GM10248 (cell line): ENCODE measurements at regions not wholly inside any gene's neighbourhood (a gene's known extent, or its start where the extent isn't known, plus 50 kb on each side); places are given as distances from the start of the nearest gene placed in this dataset.

Experiments used
- CTCF ChIA-PET: fragments of 300-600 bp; sonication (Branson Sonifier 250); formaldehyde crosslinking; extraction: SDS; loops from one replicate; lab custom pipeline; 2021; ENCODE audit warnings: antibody characterized with exemption; lab: Yijun Ruan, JAX
- POLR2A ChIA-PET: fragments of 350-650 bp; sonication (Branson Sonifier 250); formaldehyde crosslinking; extraction: SDS; loops from one replicate; lab custom pipeline; 2020; ENCODE audit warnings: antibody characterized with exemption; lab: Yijun Ruan, JAX
- DNase-seq: peaks from one replicate; pipeline ENCODE4 v3.0.0; 2012; ENCODE audit errors: extremely low spot score
- TF ChIP-seq, protein P1 (sequence below): IDR thresholded peaks from 2 replicates; pipeline ENCODE4 v1.5.1; 2012; ENCODE audit warnings: mild to moderate bottlenecking, low read depth; ENCODE audit errors: extremely low read depth, missing control alignments, control extremely low read depth

DNA sequence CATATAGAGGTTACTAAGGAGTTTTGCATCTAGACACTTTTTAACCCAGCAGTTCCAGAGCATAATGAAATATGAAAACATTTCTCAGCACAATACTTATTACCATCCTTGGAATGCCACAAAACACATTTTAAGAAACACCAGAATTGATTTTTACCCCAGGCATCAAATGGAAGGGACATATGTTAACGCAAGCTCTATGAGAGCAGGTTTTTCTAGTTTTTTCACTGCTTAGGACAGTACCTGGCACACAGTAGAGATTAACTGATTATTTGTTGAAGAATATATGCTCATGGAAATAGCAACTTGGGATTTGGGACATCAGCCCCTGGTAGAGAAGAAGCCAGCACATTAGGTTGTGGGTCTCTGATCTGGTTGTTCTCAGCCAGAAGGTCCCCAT lies 67.0 kb upstream of the ARID5B start:
- POLR2A ChIA-PET: no interaction called here
- TF ChIP-seq, protein P1, sequence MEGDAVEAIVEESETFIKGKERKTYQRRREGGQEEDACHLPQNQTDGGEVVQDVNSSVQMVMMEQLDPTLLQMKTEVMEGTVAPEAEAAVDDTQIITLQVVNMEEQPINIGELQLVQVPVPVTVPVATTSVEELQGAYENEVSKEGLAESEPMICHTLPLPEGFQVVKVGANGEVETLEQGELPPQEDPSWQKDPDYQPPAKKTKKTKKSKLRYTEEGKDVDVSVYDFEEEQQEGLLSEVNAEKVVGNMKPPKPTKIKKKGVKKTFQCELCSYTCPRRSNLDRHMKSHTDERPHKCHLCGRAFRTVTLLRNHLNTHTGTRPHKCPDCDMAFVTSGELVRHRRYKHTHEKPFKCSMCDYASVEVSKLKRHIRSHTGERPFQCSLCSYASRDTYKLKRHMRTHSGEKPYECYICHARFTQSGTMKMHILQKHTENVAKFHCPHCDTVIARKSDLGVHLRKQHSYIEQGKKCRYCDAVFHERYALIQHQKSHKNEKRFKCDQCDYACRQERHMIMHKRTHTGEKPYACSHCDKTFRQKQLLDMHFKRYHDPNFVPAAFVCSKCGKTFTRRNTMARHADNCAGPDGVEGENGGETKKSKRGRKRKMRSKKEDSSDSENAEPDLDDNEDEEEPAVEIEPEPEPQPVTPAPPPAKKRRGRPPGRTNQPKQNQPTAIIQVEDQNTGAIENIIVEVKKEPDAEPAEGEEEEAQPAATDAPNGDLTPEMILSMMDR: no peak
- DNase-seq: no peak
- CTCF ChIA-PET: interaction anchor here (1.1 to 2.4 kb wide), 3 partner anchors 11 to 83 kb away, joined by 3 to 21 read pairs (median 3); no protein-coding TSS in a partner anchor

DNA sequence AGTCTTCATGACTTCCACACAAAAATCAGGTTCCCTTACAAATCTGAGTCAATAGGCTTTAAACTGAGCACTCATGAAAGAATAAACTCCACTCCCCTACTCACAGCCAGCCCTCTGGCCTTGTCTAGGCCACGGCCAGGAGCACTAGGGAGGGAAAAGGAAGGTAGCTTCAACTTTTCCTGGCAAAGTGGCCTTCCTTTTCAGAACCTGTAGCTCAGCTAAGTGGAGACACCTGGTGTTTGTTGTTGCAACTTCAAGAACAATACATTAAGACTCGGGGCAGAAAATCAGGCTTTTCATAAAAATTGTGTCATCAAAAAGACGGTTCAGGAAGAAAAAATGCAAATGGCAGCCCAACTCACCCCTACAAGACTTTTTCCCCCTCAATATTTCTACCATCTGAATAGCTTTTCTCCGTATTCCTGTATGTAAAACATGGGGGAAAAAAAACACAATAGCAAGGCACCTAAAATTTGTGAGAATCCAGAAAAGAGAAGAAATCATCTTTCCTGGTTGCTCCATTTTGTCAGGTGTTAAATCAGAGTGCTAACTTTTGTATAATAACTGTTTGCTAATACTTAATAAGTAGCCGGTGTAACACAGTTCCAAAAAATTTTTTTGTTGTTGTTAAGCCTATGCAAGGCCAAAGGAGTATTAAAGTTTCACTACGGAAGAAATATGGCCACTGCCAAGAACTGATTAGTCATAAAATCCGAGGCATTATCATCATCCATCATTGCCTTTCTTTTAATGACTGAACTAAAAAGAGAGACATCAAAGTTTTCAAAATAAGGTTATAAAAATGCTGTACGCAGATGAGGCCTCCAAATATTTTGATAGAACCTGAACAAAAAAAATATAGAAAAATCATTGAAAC lies 66.2 kb upstream of the ARID5B start:
- ChIA-PET POLR2A (no interaction called here), CTCF (interaction anchor here (1.1 to 2.4 kb wide), 3 partner anchors 10 to 84 kb away, joined by 3 to 21 read pairs (median 3); no protein-coding TSS in a partner anchor)
- DNase-seq: no peak
- TF ChIP-seq, protein P1: peak; percentile 15

DNA sequence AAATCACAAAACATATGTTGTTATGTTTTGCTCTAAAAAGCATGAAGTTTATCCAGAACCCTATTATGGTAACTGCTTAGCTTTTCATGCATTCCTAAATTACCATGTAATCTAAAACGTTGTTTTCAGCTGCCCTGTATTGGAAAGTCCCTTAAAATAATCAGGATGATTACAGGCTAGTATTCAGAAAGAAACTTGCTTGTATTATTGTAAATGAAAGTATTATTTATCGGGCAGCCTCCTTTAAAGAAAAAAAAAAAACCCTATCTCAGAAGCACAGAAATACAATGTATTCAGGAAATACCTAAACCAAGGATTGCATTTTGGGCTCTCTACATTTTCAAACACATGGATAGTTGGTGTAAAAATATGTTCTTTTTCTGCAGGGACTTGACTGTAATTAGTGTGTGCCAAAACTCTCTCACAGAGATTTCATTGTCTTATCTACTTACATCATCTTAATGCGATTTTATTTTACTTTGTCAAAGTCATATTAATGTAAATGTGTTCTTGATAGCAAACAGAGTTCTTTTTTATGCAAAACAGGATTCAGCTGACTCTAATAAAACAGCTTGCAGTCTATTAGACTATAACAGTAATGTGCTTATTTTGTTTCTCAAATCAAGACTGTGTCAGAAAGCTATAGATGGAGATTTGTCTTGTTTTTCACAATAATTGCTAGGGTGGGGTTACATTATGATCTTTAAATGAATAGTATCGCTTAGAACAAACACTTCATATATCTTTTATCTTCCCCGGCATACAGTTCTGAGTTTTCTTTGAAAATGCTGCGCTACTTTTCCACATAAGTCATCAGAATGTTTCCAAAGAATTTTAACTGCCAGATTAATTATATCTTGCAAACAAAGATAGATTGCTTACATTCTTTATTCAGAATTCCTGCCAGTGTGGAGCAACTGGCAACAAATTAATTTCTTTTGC lies 65.3 kb upstream of the ARID5B start:
- ChIA-PET POLR2A (no interaction called here), CTCF (interaction anchor here (0.7 to 2.4 kb wide), 4 partner anchors 15 to 85 kb away, joined by 3 to 21 read pairs (median 4); no protein-coding TSS in a partner anchor)
- TF ChIP-seq, protein P1: no peak
- DNase-seq: no peak

DNA sequence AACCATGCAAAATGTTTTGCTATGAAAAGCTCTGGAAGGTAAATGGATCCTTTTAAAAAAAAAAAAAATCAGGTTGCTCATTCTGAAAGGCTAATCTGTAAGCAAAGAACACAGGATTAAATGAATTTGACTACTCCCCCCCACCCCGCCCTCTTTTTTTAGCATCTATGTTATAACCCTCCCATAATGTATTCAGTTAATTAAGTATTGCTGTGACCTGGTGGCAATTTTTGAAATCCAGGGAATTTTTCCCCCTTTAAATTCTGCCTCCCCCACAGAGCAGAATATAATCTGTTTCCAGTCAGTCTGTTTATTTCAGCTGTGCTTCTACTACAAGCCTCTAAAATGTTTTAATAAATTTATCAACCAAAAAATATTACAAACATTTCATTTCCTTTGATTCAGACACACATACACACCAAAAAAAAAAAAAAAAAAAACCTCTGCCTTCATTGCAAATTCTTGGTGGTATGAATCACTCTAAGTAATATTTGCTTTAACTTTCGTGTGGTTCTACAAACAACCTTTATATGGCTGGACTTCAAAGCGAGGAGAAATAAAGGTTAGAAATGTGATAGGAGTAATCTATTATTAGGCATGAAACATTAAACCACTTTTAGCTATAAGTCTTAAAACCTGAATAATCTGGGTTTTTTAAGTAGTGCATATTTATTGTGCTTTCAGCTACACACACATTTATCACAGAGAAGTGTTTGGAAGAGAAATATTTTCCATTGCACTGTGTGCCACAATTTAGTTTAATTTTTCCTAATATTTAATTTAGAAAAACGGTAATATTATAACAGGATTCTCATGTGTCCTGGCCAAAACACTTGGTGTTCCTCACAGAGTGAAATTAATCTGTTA lies 64.4 kb upstream of the ARID5B start:
- POLR2A ChIA-PET: no interaction called here
- CTCF ChIA-PET: interaction anchor here (0.7 to 1.6 kb wide), 7 partner anchors 16 to 696 kb away, joined by 3 to 6 read pairs (median 3); no protein-coding TSS in a partner anchor
- TF ChIP-seq, protein P1: no peak
- no peak for DNase-seq

DNA sequence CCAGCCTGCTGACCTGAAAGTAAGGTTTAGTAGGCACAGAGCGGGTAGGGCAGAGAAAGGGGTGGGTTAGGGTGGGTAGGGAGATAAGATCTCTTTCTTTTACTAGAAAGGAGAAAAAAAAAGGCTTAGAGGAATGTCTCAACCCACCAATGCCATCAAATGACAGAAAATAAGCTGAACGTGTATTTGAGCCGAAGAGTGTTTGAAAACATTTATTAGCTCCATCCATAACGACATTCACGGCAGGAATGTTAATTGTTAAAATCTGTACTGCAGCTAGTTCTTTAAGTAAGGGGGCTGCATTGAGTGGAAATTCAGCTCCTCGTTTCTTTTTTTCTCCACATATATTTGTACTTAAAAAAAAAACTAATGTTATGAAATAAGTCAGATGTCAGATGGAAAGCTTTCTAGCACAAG lies 63.7 kb upstream of the ARID5B start:
- POLR2A ChIA-PET: no interaction called here
- TF ChIP-seq, protein P1: no peak
- CTCF ChIA-PET: interaction anchor here (1.0 to 1.6 kb wide), 6 partner anchors 23 to 697 kb away, joined by 3 to 6 read pairs (median 3); no protein-coding TSS in a partner anchor
- no peak for DNase-seq
